ENCODE measurements at regions not wholly inside any gene's neighbourhood (a gene's known extent, or its start where the extent isn't known, plus 50 kb on each side); places are given as distances from the start of the nearest gene placed in this dataset.

- DNase-seq (ENCODE audit: low spot score), result peak; percentile 30
- peak; percentile 84 for FAIRE-seq
Measured at GRCh38 chr21:25531538-25532250, 75.6 kb downstream of the MRPL39 start.

GRCh38 chr21:25528515-25528914, 78.8 kb downstream of the MRPL39 start:
- DNase-seq (ENCODE audit: low spot score) (peak; percentile 46), FAIRE-seq (peak; percentile 84)

DNA sequence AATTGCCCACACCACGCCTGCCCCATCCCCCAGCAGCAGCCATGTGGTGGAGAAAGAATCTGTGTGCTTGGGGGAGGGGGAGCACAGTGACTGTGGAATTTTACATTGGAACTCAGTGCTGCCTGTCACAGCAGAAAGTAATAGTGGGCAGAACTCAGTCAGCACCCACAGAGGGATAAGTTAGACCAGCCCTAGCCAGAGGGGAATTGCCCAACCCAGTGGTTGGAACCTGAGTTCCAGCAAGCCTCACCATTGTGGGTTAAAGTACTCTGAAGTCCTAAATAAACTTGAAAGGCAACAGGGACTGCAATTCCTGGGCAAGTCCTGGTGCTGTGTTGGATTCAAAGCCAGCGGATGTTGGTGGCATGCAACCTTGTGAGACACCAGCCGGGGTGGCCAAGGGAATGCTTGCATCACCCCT, 88.8 kb downstream of the MRPL39 start:
- no peak for DNase-seq (ENCODE audit: low spot score)
- no peak for FAIRE-seq

GRCh38 chr21:25515484-25516405, 91.5 kb downstream of the MRPL39 start:
- FAIRE-seq (no peak), DNase-seq (ENCODE audit: low spot score) (no peak)

GRCh38 chr21:25513810-25514209, 93.5 kb downstream of the MRPL39 start:
- FAIRE-seq, result no peak
- no peak for DNase-seq (ENCODE audit: low spot score)

DNA sequence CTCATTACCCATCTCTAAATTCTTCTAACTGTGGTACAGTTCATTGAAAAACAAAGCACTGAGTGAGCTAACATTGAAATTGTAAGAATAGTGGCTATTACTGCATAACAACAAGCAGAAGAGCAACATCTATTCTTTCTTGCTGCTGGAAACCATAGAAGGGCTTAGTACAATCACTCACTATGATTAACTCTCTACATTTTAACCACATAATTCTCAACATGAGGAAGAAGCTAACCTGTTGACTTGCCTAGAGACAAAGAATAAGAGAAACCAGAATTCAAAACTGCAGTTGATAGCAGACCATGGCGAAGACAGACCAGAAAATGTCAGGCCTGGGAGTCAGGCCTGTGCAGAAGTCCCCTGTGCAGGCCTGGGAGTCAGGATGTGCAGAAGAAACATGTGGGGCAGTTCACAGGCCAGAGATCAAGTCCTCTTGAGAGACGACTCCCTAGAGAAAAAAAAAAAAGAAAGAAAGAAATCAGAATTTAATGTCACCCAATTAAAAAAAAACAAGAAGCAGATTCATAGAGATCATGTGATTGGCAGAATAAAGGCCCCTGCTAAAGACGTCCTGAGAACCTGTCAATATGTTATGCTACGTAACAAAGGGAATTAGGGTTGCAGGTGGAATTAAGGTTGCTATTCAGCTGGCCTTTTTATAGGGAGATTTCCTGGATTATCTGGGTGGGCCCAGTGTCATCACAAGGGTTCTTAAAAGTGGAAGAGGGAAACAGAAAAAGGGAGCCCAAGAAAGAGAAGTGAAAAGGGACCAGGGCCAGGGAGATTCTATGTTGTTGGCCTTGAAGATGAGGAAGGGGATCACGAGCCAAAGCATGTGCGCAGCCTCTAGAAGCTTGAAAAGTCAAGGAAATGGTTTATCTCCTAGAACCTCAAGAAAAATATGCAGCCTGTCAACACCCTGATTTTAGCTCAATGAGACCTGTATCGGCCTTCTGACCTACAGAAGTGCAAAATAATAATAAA, 94.9 kb downstream of the MRPL39 start:
- FAIRE-seq, result no peak

DNA sequence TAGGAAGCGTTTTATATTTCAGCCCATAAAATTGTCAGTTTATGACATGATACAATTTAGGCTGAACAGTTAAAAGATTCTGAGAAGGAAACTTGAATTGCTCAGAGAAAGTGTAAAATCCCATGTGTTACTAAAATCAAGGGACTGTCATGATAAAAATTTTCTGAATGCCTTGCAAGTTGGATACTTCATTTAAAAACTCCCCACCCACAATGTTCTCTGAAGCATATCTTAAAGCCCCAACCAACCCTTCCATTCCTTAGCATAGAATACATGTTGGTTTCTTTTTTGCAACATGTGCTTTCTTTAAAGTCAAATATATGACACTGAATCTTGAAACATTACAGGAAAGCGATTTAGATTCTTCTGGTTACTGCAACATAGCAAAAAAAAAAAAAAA, 97.4 kb downstream of the MRPL39 start:
- FAIRE-seq, result peak; percentile 71
- DNase-seq (ENCODE audit: low spot score), result no peak

More for the DNA sequence above, 94.9 kb downstream of the MRPL39 start:
- no peak for DNase-seq (ENCODE audit: low spot score)

- FAIRE-seq, result peak; percentile 67
- DNase-seq (ENCODE audit: low spot score), result peak; percentile 55
Measured at GRCh38 chr21:25508364-25508763, 98.9 kb downstream of the MRPL39 start.

DNA sequence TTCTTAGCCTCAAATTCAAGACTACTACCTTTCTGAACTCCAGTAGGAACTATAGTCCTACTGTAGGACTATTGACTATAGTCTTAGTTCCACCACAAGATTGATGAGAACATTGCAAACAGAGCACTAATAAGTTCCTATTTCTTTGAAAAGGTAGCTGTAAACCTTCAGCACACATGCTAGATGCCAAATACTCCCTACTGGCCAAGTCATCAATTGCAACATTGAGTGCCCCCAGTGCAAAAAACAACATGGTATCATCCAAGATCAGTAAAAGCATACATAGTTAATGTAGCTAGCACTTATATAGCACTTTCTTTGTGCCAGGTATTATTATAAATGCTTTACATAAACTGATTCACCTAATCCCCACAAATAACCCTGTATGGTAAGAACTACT, 99.8 kb downstream of the MRPL39 start:
- DNase-seq (ENCODE audit: low spot score), result no peak
- no peak for FAIRE-seq

DNA sequence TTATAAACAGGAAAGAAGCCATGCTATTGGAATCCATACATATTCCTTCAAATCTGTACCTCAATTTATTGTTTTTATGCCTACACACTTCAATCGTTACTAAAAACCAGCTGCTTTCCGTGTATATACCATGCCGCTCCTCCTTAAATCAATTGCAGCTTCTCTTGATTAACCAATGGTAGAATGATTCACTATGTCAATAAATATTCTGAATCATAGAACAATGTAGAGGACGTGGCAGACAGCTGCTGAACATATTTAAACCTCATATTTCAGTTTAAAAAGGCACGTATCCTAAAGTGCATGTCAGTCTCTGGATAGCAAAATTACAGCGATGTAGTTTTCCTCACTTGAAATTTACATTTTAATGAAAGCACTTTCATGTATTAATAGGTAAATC, 100.4 kb downstream of the MRPL39 start:
- DNase-seq (ENCODE audit: low spot score) (peak; percentile 48), FAIRE-seq (peak; percentile 84)

DNA sequence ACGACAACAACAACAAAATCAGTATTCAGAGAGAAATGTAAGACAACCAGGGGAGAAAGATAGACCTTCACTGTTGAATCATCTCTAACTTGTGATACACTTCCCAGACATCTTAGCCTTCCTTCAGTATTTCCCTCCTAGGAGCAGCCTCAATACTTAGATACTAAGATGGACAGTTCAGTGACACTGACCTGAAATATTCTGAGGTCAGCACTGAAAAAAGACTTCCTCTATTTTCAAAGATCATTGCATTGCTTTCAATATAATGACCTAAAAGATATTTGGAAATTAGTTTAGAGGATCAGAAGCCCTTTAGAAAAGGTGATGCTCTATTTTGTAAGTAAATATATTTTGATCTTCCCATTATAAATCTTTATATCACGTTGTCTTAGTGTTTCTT, 101.0 kb downstream of the MRPL39 start:
- DNase-seq (ENCODE audit: low spot score), result peak; percentile 46
- FAIRE-seq, result no peak

DNA sequence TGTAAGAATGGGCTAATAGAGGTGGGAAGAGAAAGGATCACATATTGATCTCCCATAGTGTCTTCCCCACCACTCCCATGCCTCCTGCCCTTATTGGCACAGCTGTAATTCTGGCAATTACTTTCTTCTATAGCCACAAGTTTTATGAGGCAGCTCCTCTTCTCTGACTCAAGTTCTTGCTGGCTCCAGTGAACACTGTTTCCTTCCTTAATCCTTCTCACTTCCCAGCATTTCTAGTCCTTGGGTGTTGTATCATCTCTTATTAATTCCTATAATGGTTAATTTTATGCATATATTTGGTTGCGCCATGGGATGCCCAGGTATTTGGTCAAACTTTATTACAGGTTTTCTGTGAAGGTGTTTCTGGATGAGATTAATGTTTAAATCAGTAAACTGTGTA, 103.3 kb downstream of the MRPL39 start:
- FAIRE-seq (peak; percentile 48), DNase-seq (ENCODE audit: low spot score) (no peak)

DNA sequence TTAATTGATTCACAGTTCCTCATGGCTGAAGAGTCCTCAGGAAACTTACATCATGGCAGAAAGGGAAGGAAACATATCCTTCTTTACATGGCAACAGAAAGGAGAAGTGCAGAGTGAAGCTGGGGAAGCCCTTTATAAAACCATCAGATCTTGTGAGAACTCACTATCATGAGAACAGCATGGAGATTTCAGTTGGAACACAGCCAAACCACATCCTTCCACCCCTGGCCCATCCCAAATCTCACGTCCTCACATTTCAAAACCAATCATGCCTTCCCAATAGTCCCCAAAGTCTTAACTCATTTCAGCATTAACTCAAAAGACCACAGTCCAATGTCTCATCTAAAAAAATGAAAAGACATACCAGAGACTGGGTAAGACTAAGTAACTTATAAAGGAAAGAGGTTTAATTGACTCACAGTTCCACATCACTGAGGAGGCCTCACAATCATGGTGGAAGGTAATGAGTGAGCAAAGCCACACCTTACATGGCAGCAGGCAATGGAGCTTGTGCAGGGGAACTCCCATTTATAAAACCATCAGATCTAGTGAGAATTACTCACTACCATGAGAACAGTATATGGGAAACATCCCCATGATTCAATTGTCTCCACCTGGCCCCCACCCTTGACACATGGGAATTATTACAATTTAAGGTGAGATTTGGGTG, 105.2 kb downstream of the MRPL39 start:
- peak; percentile 99 for FAIRE-seq

DNA sequence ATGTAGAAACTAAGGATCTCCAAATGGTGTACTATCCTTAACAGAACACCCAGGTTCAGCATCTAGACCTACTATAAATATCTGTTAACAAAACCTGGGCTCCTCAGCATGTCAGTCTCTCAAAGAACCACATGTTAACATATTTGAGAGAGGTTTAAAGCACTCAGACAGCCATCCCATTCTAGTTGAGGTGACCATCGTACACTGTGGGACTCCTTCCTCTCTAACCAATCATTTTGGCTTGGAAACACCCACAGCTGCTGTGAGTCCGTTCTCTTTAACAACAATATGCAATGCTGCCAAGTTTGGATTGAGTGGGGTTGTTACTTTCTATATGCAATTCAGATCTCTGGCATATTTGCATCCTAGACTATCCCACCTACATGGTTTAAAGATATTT, 105.8 kb downstream of the MRPL39 start:
- FAIRE-seq (no peak), DNase-seq (ENCODE audit: low spot score) (no peak)

More for the DNA sequence above, 105.2 kb downstream of the MRPL39 start:
- DNase-seq (ENCODE audit: low spot score), result peak; percentile 97

- no peak for FAIRE-seq
- DNase-seq (ENCODE audit: low spot score), result no peak
Measured at GRCh38 chr21:25500598-25500997, 106.7 kb downstream of the MRPL39 start.

DNA sequence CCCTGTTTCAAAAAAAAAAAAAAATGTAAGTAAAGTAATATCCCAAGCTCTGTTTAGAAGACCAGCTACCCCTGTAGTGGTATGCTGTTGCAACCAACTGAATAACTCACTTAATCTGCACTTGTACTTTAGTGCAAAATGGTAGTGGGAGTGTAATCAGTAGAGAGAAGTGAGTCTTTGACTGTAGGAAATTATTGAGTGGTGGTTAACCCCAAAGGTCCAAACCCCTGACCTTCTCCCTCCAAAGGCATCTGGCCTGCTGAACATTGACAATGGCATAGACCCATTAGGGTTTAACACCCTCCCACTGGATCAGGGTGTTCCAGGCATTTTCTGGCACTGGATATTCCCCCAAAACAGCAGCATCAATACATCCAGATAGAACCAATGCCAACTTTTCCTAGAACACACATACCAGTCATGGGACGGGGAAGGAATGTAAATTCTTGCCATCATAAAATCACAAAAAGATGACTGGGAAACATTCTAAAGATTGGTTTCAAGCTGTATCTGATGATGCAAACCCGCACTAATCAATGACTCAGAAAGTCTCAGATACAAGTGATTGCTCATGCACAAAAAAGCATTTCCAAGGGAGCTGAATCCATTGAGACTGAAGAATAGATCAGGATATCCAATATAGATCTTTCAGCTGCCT, 110.3 kb downstream of the MRPL39 start:
- FAIRE-seq, result peak; percentile 91
- peak; percentile 81 for DNase-seq (ENCODE audit: low spot score)

- FAIRE-seq, result no peak
- no peak for DNase-seq (ENCODE audit: low spot score)
Measured at GRCh38 chr21:25494804-25495203, 112.5 kb downstream of the MRPL39 start.

GRCh38 chr21:25493722-25494121, 113.6 kb downstream of the MRPL39 start:
- FAIRE-seq, result no peak
- DNase-seq (ENCODE audit: low spot score), result no peak

DNA sequence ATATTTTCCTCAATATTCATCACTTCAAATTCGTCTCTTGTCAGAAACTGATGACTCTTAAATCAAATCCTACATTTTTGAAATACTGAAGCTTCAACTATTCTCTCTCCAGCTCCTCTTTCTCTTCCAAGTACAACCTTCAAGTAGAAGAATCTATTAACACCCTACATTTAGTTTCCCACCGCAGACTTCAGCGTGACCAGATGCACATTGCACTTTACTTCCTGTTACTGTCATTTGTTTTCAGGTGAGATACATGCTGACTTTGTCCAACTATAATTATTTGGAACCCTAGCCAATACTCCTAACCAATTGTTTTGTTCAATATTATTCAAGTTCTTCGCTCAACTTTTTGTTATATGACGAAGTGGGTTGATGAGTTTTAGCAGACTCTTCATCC, 116.0 kb downstream of the MRPL39 start:
- DNase-seq (ENCODE audit: low spot score) (no peak), FAIRE-seq (no peak)

DNA sequence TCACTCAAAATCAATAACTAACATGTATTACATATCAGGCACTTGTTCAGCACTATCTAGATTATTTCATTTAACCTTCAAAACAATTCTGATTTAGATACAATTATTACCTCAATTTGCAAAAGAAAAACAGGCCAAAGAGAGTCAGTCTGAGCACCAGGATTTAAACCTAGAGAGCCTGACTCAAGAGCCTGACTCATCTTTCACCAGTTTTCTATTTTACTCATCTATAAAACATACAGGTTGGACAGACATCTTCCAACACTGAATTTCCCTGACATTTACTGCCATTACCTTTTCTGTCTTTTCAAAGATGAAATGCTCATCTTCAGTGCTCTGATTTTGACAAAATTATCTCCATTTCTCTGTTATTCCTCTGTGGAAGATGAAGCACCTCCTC, 116.5 kb downstream of the MRPL39 start:
- FAIRE-seq, result peak; percentile 71
- no peak for DNase-seq (ENCODE audit: low spot score)

All from RCC 7860 (cell line).